GM19193 (cell line): ENCODE measurements at regions not wholly inside any gene's neighbourhood (a gene's known extent, or its start where the extent isn't known, plus 50 kb on each side); places are given as distances from the start of the nearest gene placed in this dataset.

Experiments
- POLR2A ChIP-seq: IDR thresholded peaks from 4 replicates; pipeline ENCODE4 v1.6.1; 2011; ENCODE audit not compliant: insufficient read depth, insufficient read length; ENCODE audit errors: extremely low read depth

DNA sequence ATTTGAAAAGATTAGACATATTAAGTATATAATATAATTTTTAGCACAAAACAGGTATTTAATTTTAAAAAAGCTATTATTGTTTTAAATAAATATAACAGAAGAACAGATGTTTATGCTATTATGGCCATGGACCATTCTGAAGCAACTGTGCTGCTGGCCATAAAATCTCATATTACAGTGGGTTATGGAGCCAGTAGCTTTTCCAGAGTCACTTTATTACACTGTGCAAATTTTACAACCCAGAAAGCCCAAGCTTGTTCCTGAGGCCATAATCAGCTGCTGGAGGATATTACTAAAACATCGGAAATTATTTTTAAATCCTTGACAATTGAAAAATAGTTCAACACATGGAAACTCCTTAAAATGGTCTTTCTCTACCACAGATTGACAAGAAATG is 557.3 kb upstream of the KCNMB2 start:
- no peak for TF ChIP-seq POLR2A

GRCh38 chr3:177979703-177980102 is 556.5 kb upstream of the KCNMB2 start:
- no peak for TF ChIP-seq POLR2A

DNA sequence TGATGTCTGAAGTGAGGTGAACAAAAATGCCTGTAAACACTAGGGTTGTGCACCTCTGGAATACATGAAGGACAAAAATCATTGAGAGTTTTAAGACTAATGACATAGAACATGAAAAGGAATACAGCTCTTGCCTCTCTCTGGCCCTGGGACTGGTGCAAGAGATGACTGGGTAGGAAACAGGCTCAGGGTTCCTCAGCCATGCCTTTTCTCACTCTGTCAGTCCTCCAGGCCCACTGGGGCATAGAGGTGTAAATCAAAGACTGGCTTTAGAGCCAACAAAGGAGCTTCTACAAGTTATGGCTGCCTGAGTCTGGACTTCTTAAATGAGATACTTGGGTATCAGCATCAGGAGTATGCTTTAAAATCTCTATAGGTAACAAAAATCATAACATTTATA is 554.7 kb upstream of the KCNMB2 start:
- no peak for TF ChIP-seq POLR2A

GRCh38 chr3:177982034-177982433 is 554.2 kb upstream of the KCNMB2 start:
- TF ChIP-seq POLR2A: no peak

GRCh38 chr3:177983320-177983719 is 552.9 kb upstream of the KCNMB2 start:
- TF ChIP-seq POLR2A: no peak

DNA sequence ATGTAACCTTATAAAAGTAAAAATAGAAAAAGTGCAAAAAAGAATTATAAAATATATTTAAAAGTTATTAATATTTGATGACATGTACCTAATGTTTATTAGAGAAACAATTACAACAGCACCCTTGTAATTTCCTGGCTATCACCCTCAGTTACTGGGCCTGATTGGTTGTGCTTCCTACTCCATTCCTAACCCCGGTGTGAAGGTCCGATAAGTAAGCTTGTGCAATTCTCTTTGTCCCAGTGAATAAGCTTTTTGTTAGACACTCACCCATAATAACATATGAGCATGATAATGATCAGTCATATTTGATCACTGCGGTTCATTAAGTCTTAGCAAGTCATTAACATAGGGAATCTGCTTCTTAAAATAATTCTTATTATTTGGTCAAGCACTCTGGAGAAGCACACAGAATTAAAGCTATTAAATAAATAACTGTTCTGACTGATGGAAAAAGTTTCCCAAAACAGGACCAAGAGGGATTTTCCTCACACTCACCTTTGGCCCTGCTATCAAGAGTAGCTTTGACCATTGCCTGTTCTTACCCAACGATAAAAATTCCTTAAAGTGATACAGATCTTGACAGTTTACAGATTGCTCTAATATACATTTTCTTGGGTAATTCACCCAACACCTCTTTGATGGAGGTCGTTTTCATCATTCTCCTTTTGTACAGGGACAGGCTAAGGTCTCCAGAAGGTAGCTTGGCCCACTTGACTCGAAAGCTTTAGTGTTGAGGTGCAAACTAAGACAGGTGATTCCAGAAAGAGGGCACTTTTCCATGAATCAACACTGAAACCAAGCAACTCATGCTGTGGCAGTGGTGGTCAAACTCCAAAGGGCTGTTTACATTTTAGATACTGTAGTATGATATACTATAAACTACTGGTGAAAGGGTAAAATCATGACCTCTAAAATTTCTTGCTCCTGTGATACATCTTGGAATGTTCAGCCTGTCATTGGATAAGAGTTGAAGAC is 543.0 kb upstream of the KCNMB2 start:
- TF ChIP-seq POLR2A: no peak

DNA sequence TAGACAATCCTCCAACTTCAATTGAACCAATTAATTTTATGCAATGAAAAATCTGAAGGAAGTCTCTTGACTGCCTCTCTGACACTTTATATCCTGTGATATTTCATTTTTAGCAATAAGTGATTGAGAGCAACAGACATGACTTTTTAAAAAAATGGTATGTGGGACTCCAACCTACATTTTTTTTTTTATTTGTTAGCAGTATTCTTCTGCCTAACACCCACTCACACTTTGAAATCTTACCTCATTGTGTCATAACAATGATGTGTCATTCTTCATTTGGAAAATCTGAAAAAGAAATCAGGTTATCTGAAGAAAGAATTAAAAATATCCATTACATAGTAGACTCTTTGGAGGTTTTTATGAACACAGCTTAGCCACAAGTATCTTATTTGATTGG is 541.3 kb upstream of the KCNMB2 start:
- TF ChIP-seq POLR2A: no peak

- TF ChIP-seq POLR2A: no peak
Observed at GRCh38 chr3:177995381-177996085, 540.7 kb upstream of the KCNMB2 start.

DNA sequence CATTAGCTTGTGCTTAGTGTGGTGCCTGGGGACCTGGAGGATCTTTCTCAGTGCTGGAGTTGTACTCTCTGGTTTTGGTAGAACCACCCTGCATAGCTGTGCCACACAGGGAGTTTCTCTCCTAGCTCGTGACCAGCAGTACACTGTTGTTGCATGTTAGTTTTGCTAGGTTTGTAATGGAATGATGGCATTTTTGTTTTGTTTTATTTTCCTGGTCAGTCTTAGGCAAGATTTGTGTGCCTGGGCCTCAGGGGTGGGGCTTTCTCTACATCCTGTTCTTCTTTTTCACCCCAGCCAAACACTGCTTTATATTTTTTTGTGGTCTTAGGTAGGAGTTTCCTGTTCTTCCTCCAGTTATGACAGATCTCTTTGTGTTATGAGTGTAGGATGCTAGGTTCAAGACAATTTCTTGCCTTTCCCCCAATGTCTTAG is 534.5 kb upstream of the KCNMB2 start:
- no peak for TF ChIP-seq POLR2A

GRCh38 chr3:178002113-178002512 is 534.1 kb upstream of the KCNMB2 start:
- no peak for TF ChIP-seq POLR2A

GRCh38 chr3:178003756-178004155 is 532.5 kb upstream of the KCNMB2 start:
- TF ChIP-seq POLR2A: no peak

DNA sequence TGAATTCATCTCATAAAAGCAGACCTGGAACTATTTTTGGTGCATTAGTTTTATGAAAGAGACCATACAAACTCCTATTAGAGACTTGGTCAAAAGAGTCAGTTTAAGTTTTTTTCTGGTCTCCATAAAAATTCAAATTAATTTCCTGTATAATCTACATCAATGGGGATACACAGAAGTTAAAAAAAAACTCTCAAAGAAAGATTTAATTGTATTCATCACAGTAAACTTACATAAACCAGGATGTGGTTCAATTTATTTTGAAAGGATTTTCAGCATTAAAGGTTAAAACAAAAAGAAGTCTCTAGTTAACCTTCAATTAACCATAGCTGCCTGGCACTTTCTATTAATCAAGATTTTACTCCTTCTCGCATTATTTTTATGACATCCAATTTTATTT is 530.3 kb upstream of the KCNMB2 start:
- TF ChIP-seq POLR2A: no peak

DNA sequence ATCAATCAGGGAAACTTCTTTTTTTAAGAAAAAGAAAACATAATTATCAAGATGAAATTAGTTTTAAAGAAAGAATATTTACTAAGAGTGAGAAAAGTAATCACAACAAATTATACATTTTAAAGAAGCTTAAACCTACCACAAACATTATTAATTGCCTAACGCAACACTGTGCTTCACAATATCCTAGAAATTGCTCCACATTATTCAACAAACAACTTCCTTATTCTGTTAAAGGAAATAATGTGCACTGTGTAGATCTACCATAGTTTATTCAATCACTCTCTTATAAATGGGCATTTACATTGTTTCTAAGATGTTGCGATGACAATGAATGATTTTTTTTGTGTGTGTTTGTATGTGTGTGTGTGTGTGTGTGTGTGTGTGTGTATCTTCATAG is 525.9 kb upstream of the KCNMB2 start:
- TF ChIP-seq POLR2A: no peak

GRCh38 chr3:178019645-178020044 is 516.6 kb upstream of the KCNMB2 start:
- TF ChIP-seq POLR2A: no peak

DNA sequence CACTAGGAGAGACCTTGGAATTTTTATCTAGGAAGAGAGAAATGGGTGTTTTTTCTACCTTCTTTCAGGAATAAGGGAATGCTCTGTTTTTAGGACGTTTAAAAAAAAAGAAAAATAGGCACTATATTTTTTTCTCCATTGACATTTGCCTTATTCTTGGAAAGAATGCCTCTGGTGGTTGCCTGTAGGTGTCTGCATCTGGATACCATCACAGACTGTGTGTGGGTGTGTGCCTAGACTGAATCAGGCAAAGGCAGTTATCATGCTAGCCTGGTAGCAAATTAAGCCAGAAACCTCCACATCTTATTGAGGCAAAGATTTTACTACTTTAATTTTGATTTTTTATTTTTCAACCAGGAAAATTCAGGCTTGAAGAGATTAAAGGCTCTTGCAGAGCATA is 513.6 kb upstream of the KCNMB2 start:
- TF ChIP-seq POLR2A: no peak

DNA sequence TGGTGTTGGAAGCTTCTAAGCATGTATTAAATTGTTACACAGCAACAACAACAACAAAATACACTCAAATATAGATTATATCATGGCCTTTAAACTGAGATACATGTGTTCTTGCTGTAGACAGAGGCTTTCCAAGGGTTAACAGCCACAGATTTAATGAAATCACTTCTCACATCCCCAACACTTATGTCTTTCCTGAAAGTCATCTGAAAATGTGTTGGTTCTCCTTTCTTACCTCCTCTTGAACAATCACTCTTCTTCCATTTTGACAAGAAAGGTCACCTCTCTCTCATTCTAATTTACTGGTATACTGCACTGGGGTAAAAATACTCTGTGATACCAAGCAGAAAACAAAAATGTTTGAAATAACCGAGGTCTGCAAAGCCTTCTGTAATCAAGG is 507.3 kb upstream of the KCNMB2 start:
- no peak for TF ChIP-seq POLR2A

DNA sequence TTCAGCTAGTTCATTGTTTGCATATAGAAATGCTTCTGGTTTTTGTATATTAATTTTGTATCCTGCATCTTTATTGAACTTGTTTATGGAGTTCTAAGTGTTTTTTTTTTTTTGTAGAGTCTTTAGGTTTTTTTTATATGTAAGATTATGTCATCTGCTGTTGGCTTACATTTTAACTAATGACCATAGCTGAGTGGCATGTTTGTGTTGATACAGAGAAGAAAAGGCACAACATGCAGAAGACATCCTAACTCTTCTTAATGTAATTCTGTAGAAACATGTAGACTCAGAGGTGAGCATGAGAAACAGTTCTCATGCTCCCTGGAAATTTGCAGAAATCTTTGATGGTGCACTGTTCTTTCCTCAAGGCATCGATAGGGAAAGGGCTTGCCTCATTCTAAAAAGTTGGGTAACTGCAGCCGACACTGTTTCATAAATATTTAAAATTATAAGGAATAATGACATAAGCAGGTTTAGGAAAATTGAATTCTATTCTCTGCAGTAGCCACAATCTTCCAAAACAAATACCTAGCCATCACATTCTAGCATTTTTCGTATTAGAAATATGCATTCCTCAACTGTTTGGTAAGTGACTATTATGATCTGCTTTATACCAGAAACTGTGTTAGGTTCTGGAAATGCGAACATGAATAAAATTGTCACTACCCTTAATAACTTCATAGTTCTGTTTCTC is 499.6 kb upstream of the KCNMB2 start:
- TF ChIP-seq POLR2A: no peak
